Mesenchymal stem cell (in vitro differentiated cells and primary cell): ENCODE measurements at regions not wholly inside any gene's neighbourhood (a gene's known extent, or its start where the extent isn't known, plus 50 kb on each side); places are given as distances from the start of the nearest gene placed in this dataset.

Source experiments
- DNase-seq: peaks from one replicate; pipeline ENCODE4 v3.0.0-alpha.2; 2013
- H2AFZ ChIP-seq: one replicate; pipeline ENCODE4 v1.6.1; 2013; ENCODE audit warnings: low read depth, mild to moderate bottlenecking, control low read depth, inconsistent platforms, low read length, moderate library complexity
- H2AK5ac ChIP-seq: 2 replicates; pipeline ENCODE4 v1.6.1; 2013; ENCODE audit warnings: low read length, moderate library complexity, mild to moderate bottlenecking, inconsistent platforms; ENCODE audit not compliant: severe bottlenecking
- H2BK120ac ChIP-seq: one replicate; pipeline ENCODE4 v1.6.1; 2013; ENCODE audit warnings: low read depth, mild to moderate bottlenecking, inconsistent platforms, low read length, moderate library complexity
- H2BK12ac ChIP-seq, 2 experiments: one replicate each; pipeline ENCODE4 v1.6.1; 2013; ENCODE audit warnings: inconsistent platforms in 2 of 2, low read length in 2 of 2, mild to moderate bottlenecking in 2 of 2, moderate library complexity in 2 of 2, control low read depth in 1 of 2
- H2BK15ac ChIP-seq: one replicate; pipeline ENCODE4 v1.6.1; 2013; ENCODE audit warnings: mild to moderate bottlenecking, low read depth, inconsistent platforms; ENCODE audit not compliant: poor library complexity, severe bottlenecking
- H2BK5ac ChIP-seq: 2 replicates; pipeline ENCODE4 v1.6.1; 2013; ENCODE audit warnings: low read depth, mild to moderate bottlenecking, low read length, control low read depth, inconsistent platforms; ENCODE audit not compliant: poor library complexity, severe bottlenecking
- H3K14ac ChIP-seq, 2 experiments: one replicate each; pipeline ENCODE4 v1.6.1; 2013; ENCODE audit warnings: inconsistent platforms in 2 of 2, low read length in 2 of 2, control low read depth in 1 of 2, mild to moderate bottlenecking in 1 of 2, moderate library complexity in 1 of 2
- H3K18ac ChIP-seq, 2 experiments: one replicate each; pipeline ENCODE4 v1.6.1; 2013; ENCODE audit warnings: inconsistent platforms in 2 of 2, low read length in 2 of 2, control low read depth in 1 of 2, low read depth in 1 of 2, mild to moderate bottlenecking in 1 of 2
- H3K23ac ChIP-seq, 2 experiments: one replicate each; pipeline ENCODE4 v1.6.1; 2013; ENCODE audit warnings: inconsistent platforms in 2 of 2, low read length in 2 of 2, mild to moderate bottlenecking in 2 of 2, moderate library complexity in 2 of 2, control low read depth in 1 of 2
- H3K27ac ChIP-seq: 2 replicates; pipeline ENCODE4 v1.5.1; 2013; ENCODE audit warnings: mild to moderate bottlenecking, moderate library complexity, low read length, control low read depth, inconsistent platforms; ENCODE audit not compliant: poor library complexity, severe bottlenecking
- H3K27me3 ChIP-seq, 2 experiments: 2 replicates each; pipeline versions ENCODE4 v1.6.1 to v1.7.0; 2013; ENCODE audit warnings: low read length in 2 of 2, mild to moderate bottlenecking in 2 of 2, moderate library complexity in 2 of 2, control low read depth in 1 of 2, inconsistent platforms in 1 of 2; ENCODE audit not compliant: control insufficient read depth in 1 of 2, insufficient read depth in 1 of 2
- H3K36me3 ChIP-seq, 2 experiments: 2 replicates each; pipeline versions ENCODE4 v1.6.1 to v1.7.0; 2013; ENCODE audit warnings: low read length in 2 of 2, control low read depth in 1 of 2, inconsistent platforms in 1 of 2, low read depth in 1 of 2, mild to moderate bottlenecking in 1 of 2; ENCODE audit not compliant: insufficient read depth in 2 of 2, control insufficient read depth in 1 of 2
- H3K4ac ChIP-seq, 2 experiments: one replicate each; pipeline ENCODE4 v1.6.1; 2013; ENCODE audit warnings: inconsistent platforms in 2 of 2, low read length in 2 of 2, mild to moderate bottlenecking in 2 of 2, moderate library complexity in 2 of 2, control low read depth in 1 of 2, low read depth in 1 of 2
- H3K4me1 ChIP-seq: 2 replicates; pipeline ENCODE4 v1.6.1; 2013; ENCODE audit warnings: low read depth, low read length, control low read depth; ENCODE audit not compliant: control insufficient read depth, insufficient read depth
- H3K4me2 ChIP-seq: 2 replicates; pipeline ENCODE4 v1.6.1; 2013; ENCODE audit warnings: low read length, mild to moderate bottlenecking, inconsistent platforms; ENCODE audit not compliant: poor library complexity, severe bottlenecking
- H3K4me3 ChIP-seq, 2 experiments: 2 replicates each; pipeline versions ENCODE4 v1.5.1 to v1.7.0; 2013; ENCODE audit warnings: low read length in 2 of 2, mild to moderate bottlenecking in 2 of 2, control low read depth in 1 of 2, low read depth in 1 of 2; ENCODE audit not compliant: insufficient read depth in 1 of 2
- H3K79me1 ChIP-seq: replicated peaks from 2 replicates; pipeline ENCODE4 v1.6.1; 2013; ENCODE audit warnings: mild to moderate bottlenecking, control low read depth, low read length, inconsistent platforms; ENCODE audit not compliant: poor library complexity, severe bottlenecking
- H3K9ac ChIP-seq: 2 replicates; pipeline ENCODE4 v1.7.0; 2013; ENCODE audit warnings: mild to moderate bottlenecking, low read length, moderate library complexity
- H3K9me3 ChIP-seq: 2 replicates; pipeline ENCODE4 v1.7.0; 2013; ENCODE audit warnings: mild to moderate bottlenecking, low read length; ENCODE audit not compliant: control insufficient read depth
- H4K8ac ChIP-seq: one replicate; pipeline ENCODE4 v1.6.1; 2013; ENCODE audit warnings: inconsistent platforms, mild to moderate bottlenecking, low read length, moderate library complexity
- H4K91ac ChIP-seq: one replicate; pipeline ENCODE4 v1.6.1; 2013; ENCODE audit warnings: mild to moderate bottlenecking, low read length, inconsistent platforms
- WGBS: methylation state at CpG from one replicate; pipeline ENCODE4 v1.1.7; 2013; ENCODE audit warnings: mixed read lengths; 5-methylcytosine and 5-hydroxymethylcytosine counted together

DNA sequence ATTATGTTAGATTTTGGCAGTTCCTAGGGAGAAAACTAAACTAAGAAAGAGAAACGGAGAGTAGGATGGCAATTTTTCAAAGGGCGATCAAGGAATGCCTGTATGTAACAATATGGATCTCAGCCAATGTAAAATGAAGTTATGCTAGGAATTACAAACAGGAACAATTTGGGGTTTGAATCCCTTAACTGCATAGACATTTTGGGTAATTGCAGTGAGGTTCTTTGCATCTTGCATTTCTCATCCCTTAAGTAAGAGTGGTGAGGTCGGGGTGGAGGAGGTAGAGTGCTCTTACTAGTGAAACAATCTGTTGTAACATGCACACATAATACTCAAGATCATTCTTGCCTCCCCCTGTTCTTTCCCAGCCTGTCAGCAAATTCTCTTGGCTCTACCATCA is 137.6 kb downstream of the NPR3 start:
- H3K14ac ChIP-seq, result no peak overlapping the region
- no peak overlapping the region for H2AFZ ChIP-seq
- H2BK15ac ChIP-seq, result no peak overlapping the region
- no peaks in the 10 kb centered on the region for H3K36me3 ChIP-seq
- H4K91ac ChIP-seq, result no peak overlapping the region
- H3K4me1 ChIP-seq, result peaks cover 3% of the 10 kb centered on the region
- H4K8ac ChIP-seq, result no peak overlapping the region
- H2BK5ac ChIP-seq, result no peak overlapping the region
- H3K18ac ChIP-seq, result no peak overlapping the region
- no peak overlapping the region for H3K4ac ChIP-seq
- peak overlapping the region; percentile 79 for H2AK5ac ChIP-seq
- H3K4me3 ChIP-seq, result no peak overlapping the region
- no peak overlapping the region for H2BK120ac ChIP-seq
- no peak overlapping the region for H3K9ac ChIP-seq
- no peaks in the 10 kb centered on the region for H3K79me1 ChIP-seq
- no peak for DNase-seq
- WGBS, result 92% methylated on average over 2 of the region's 3 CpGs
- no peak overlapping the region for H3K27ac ChIP-seq
- H3K9me3 ChIP-seq, result no peaks in the 10 kb centered on the region
- H3K23ac ChIP-seq, result no peak overlapping the region
- peaks cover 0 to 38% of the 10 kb centered on the region in 2 experiments for H3K27me3 ChIP-seq
- no peak overlapping the region for H3K4me2 ChIP-seq
- no peak overlapping the region for H2BK12ac ChIP-seq

DNA sequence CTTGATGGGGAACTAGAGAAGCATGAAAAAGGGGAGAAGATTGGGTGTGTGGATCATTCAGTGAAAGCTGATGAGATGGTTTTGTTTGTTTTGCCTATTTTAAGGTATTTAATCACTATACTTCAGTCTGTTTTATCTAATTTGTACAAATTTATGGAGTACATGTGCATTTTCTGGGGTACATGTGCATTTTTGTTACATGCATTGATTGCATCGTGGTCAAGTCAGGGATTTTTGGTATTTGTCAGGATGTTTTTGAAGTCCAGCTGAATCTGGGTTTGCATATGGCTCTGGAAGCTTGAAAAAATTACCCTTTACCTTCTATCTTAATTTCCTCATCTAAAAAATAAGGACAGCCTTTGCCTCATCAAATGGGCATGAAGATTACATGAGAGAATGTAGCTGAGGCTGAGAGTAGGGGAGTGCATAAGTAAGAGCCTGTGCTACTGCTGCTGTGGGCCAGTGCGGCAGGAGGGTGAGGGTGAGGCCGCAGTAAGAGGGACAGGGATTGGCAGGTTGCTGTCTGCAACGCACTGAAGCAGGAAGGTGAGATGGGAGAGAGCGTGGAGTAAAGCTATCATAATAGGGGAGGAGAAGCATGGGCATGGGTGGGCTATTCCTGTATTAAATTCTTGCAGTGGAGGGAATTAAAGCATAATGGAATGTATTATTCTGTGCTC is 139.8 kb downstream of the NPR3 start:
- no peak overlapping the region for H3K4ac ChIP-seq
- no peak overlapping the region for H4K8ac ChIP-seq
- no peak overlapping the region for H4K91ac ChIP-seq
- no peak overlapping the region for H3K4me3 ChIP-seq
- H3K4me1 ChIP-seq, result peaks cover 3% of the 10 kb centered on the region
- DNase-seq, result no peak
- no peaks in the 10 kb centered on the region for H3K36me3 ChIP-seq
- no peak overlapping the region for H3K4me2 ChIP-seq
- WGBS, result 85% methylated on average over 5 of the region's 5 CpGs
- no peak overlapping the region for H2AFZ ChIP-seq
- H3K27me3 ChIP-seq, result peaks cover 0 to 30% of the 10 kb centered on the region in 2 experiments
- H3K9me3 ChIP-seq, result no peaks in the 10 kb centered on the region
- H2BK5ac ChIP-seq, result no peak overlapping the region
- H3K27ac ChIP-seq, result no peak overlapping the region
- H2BK120ac ChIP-seq, result no peak overlapping the region
- H3K23ac ChIP-seq, result no peak overlapping the region
- no peak overlapping the region for H2BK12ac ChIP-seq
- H3K79me1 ChIP-seq, result no peaks in the 10 kb centered on the region
- H3K14ac ChIP-seq, result no peak overlapping the region
- no peak overlapping the region for H3K18ac ChIP-seq
- no peak overlapping the region for H2BK15ac ChIP-seq
- H2AK5ac ChIP-seq, result peak overlapping the region; percentile 24
- H3K9ac ChIP-seq, result no peak overlapping the region

DNA sequence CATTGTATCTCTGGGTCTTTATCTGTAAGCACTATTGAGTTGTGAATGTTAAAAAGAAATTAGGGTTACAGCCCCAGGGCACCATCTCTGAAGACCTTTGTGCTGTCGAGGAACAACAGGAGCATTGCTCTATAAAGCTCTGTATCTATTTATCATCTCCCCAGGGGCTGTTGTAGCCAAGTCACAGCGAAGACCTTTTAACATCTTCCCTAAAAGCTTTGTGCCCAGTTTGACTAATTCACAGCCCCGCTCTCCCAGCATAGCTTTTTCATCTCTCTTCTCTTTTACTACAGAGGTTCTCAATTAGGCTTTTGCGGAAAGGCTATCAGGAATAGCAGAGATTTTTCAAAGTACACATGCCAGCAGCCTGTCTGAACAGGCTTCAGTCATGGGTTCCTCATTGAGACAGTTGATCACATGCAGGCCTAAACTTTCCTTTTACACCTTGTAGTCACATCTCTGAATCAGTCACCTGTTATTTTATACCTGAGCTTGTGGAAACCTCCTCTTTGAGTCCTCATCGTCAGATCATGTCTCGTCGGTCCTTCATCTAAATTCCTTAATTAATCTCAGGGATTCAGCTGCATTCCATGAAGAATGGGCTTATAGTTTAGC is 140.5 kb downstream of the NPR3 start:
- no peak overlapping the region for H2BK12ac ChIP-seq
- no peaks in the 10 kb centered on the region for H3K9me3 ChIP-seq
- H2BK15ac ChIP-seq, result no peak overlapping the region
- peak overlapping the region; percentile 54 for H2BK5ac ChIP-seq
- H4K8ac ChIP-seq, result no peak overlapping the region
- no peak overlapping the region for H4K91ac ChIP-seq
- peak overlapping the region; percentile 97 for H3K27ac ChIP-seq
- H2AFZ ChIP-seq, result no peak overlapping the region
- no peak overlapping the region for H3K14ac ChIP-seq
- H3K23ac ChIP-seq, result no peak overlapping the region
- H3K4ac ChIP-seq, result no peak overlapping the region
- no peak overlapping the region for H3K4me2 ChIP-seq
- WGBS, result 77% methylated on average over 5 of the region's 7 CpGs
- H3K4me3 ChIP-seq, result no peak overlapping the region
- peaks cover 0 to 25% of the 10 kb centered on the region in 2 experiments for H3K27me3 ChIP-seq
- H3K9ac ChIP-seq, result no peak overlapping the region
- peak overlapping the region; percentile 12 for H2AK5ac ChIP-seq
- no peak for DNase-seq
- H3K18ac ChIP-seq, result no peak overlapping the region
- H2BK120ac ChIP-seq, result no peak overlapping the region
- H3K79me1 ChIP-seq, result no peaks in the 10 kb centered on the region
- peaks cover 3% of the 10 kb centered on the region for H3K4me1 ChIP-seq
- no peaks in the 10 kb centered on the region for H3K36me3 ChIP-seq

DNA sequence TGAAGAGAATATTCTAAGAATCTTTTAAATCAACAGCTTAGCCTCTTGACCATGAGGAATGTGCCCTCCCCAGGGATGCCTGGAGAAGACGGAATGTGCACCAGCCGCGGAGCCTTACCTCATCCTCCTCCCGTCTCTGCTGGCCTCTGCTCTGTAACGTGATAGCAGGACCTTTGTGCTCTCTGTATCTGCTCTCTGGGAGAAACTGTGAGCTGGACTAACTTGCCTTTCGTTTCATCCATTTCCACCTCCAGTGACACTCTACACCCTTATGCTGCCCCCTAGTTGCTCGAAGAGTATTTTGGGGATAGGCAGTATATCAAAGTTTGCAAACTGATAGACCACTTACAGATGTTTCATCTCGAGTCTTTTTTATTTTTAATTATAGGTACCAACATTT is 141.4 kb downstream of the NPR3 start:
- Histone ChIP-seq H3K18ac (no peak overlapping the region), H3K14ac (no peak overlapping the region), H3K4me1 (peaks cover 3% of the 10 kb centered on the region)

More for the DNA sequence above, 141.4 kb downstream of the NPR3 start:
- 3% methylated on average over 6 of the region's 8 CpGs for WGBS
- H2BK12ac ChIP-seq, result no peak overlapping the region
- no peak overlapping the region for H2BK120ac ChIP-seq
- H2AK5ac ChIP-seq, result no peak overlapping the region
- H3K27ac ChIP-seq, result peak overlapping the region; percentile 97
- peak overlapping the region; percentile 7 for H3K4me2 ChIP-seq
- H2BK5ac ChIP-seq, result peak overlapping the region; percentile 73
- no peak overlapping the region for H3K4ac ChIP-seq
- no peak overlapping the region for H4K8ac ChIP-seq
- peak; percentile 51 for DNase-seq
- no peaks in the 10 kb centered on the region for H3K36me3 ChIP-seq
- H3K23ac ChIP-seq, result no peak overlapping the region
- H3K4me3 ChIP-seq, result no peak overlapping the region
- peaks cover 0 to 20% of the 10 kb centered on the region in 2 experiments for H3K27me3 ChIP-seq
- no peak overlapping the region for H4K91ac ChIP-seq
- no peak overlapping the region for H2BK15ac ChIP-seq
- H2AFZ ChIP-seq, result peak overlapping the region; percentile 46
- peak overlapping the region; percentile 30 for H3K9ac ChIP-seq
- H3K9me3 ChIP-seq, result no peaks in the 10 kb centered on the region
- no peaks in the 10 kb centered on the region for H3K79me1 ChIP-seq
